ENCODE measurements at regions not wholly inside any gene's neighbourhood (a gene's known extent, or its start where the extent isn't known, plus 50 kb on each side); places are given as distances from the start of the nearest gene placed in this dataset.

DNA sequence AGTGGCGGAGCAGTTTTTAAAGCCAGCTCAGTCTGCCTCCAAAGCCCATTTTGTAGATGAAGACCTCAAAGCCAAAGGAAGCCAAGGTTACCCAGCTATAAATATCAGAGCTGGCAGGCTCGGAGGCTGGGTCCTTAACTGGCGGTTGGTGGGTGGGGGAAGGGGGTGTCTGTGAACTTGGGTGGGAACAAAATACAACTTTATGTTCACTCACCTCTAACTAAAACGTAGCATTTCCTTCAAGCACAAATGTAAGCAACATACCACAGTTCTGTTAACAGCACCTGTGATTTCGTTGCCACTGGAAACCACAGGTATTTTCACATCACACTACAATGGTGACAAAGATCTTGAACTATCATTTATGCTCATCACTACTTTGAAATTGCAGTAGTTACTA is 99.7 kb upstream of the SYT13 start:
- TF ChIP-seq ZNF274 (IDR thresholded peaks at IDR 0.05; ENCODE audit: low read depth, low read length) (no peak), YY1 (IDR thresholded peaks at IDR 0.05; ENCODE audit: insufficient read depth, insufficient read length) (no peak)

Data from NT2/D1 (cell line).